Ishikawa (cell line): ENCODE measurements at regions not wholly inside any gene's neighbourhood (a gene's known extent, or its start where the extent isn't known, plus 50 kb on each side); places are given as distances from the start of the nearest gene placed in this dataset.

ENCODE experiments used
- CEBPB ChIP-seq: IDR thresholded peaks from 2 replicates; pipeline ENCODE4 v1.6.1; 2012
- CREB1 ChIP-seq: IDR thresholded peaks from 2 replicates; pipeline ENCODE4 v1.6.1; 2012; ENCODE audit warnings: low read depth
- EGR1 ChIP-seq: IDR thresholded peaks from 2 replicates; pipeline ENCODE4 v1.6.1; 2012
- EP300 ChIP-seq: IDR thresholded peaks from 2 replicates; pipeline ENCODE4 v1.6.1; 2012; ENCODE audit warnings: borderline replicate concordance
- FOXM1 ChIP-seq: IDR thresholded peaks from 2 replicates; pipeline ENCODE4 v1.6.1; 2012; ENCODE audit warnings: low read depth, borderline replicate concordance
- MAX ChIP-seq: IDR thresholded peaks from 2 replicates; pipeline ENCODE4 v1.6.1; 2012
- RAD21 ChIP-seq: IDR thresholded peaks from 2 replicates; pipeline ENCODE4 v1.6.1; 2012; ENCODE audit warnings: low read depth
- REST ChIP-seq: IDR thresholded peaks from 2 replicates; pipeline ENCODE4 v1.6.1; 2012; ENCODE audit warnings: low read depth, mild to moderate bottlenecking
- TAF1 ChIP-seq: IDR thresholded peaks from 2 replicates; pipeline ENCODE4 v1.6.1; 2012; ENCODE audit warnings: low read depth, mild to moderate bottlenecking
- TCF12 ChIP-seq: IDR thresholded peaks from 2 replicates; pipeline ENCODE4 v1.6.1; 2012; ENCODE audit warnings: low read depth
- TEAD4 ChIP-seq: IDR thresholded peaks from 2 replicates; pipeline ENCODE4 v1.6.1; 2012
- USF1 ChIP-seq: IDR thresholded peaks from 2 replicates; pipeline ENCODE4 v1.6.1; 2012
- YY1 ChIP-seq: IDR thresholded peaks from 2 replicates; pipeline ENCODE4 v1.6.1; 2012; ENCODE audit warnings: low read depth
- ZBTB7A ChIP-seq: IDR thresholded peaks from 2 replicates; pipeline ENCODE4 v1.6.1; 2012; ENCODE audit warnings: low read depth

- no peak for TF ChIP-seq YY1
- TF ChIP-seq MAX, result no peak
- TF ChIP-seq TEAD4, result no peak
- no peak for TF ChIP-seq RAD21
- no peak for TF ChIP-seq EGR1
- TF ChIP-seq EP300, result no peak
- no peak for TF ChIP-seq REST
- no peak for TF ChIP-seq TAF1
- TF ChIP-seq FOXM1, result no peak
- TF ChIP-seq ZBTB7A, result no peak
- TF ChIP-seq CEBPB, result no peak
- TF ChIP-seq CREB1, result no peak
- no peak for TF ChIP-seq TCF12
- TF ChIP-seq USF1, result no peak
Observed at GRCh38 chr1:90407737-90408136, 309.4 kb downstream of the BARHL2 start.
